Calu3 (cell line): ENCODE measurements at regions not wholly inside any gene's neighbourhood (a gene's known extent, or its start where the extent isn't known, plus 50 kb on each side); places are given as distances from the start of the nearest gene placed in this dataset.

Experiments used
- BruUV-seq: library from RNA; stranded (reverse); fragments of 400-500 nt; replicated peaks from 2 replicates; lab custom pipeline; 2021; lab: Mats Ljungman, UMichigan
- CTCF ChIA-PET: fragments of 300-600 bp; sonication (Branson Sonifier 250); formaldehyde crosslinking; loops from one replicate; lab custom pipeline; 2022; ENCODE audit warnings: antibody characterized with exemption; lab: Charles Lee
- DNase-seq: peaks from one replicate; pipeline ENCODE4 v3.0.0; 2022
- H3K27ac Mint-ChIP-seq: one replicate; pipeline ENCODE4 v1.8.0; 2022; ENCODE audit warnings: mixed read lengths; ENCODE audit not compliant: unreplicated experiment
- H3K27me3 Mint-ChIP-seq: one replicate; pipeline ENCODE4 v1.8.0; 2022; ENCODE audit warnings: mixed read lengths; ENCODE audit not compliant: unreplicated experiment
- H3K36me3 Mint-ChIP-seq: one replicate; pipeline ENCODE4 v1.8.0; 2022; ENCODE audit warnings: mild to moderate bottlenecking, moderate library complexity, mixed read lengths; ENCODE audit not compliant: insufficient read depth, unreplicated experiment
- H3K4me1 Mint-ChIP-seq: one replicate; pipeline ENCODE4 v1.8.0; 2022; ENCODE audit warnings: mild to moderate bottlenecking, low read depth, mixed read lengths; ENCODE audit not compliant: unreplicated experiment
- H3K4me3 Mint-ChIP-seq: one replicate; pipeline ENCODE4 v1.8.0; 2022; ENCODE audit warnings: mild to moderate bottlenecking, low read depth, moderate library complexity, mixed read lengths; ENCODE audit not compliant: unreplicated experiment
- H3K9me3 Mint-ChIP-seq: one replicate; pipeline ENCODE4 v1.8.0; 2022; ENCODE audit warnings: low read depth, mixed read lengths; ENCODE audit not compliant: unreplicated experiment
- CTCF ChIP-seq: fragments of 200-600 bp; IDR thresholded peaks from one replicate; pipeline ENCODE4 v1.8.0; 2022; ENCODE audit warnings: antibody characterized with exemption; ENCODE audit not compliant: unreplicated experiment
- intact Hi-C: fragments of 100-400 bp; cut with micrococcal nuclease; formaldehyde crosslinking; loops from one replicate; pipeline ENCODE4 v1.10.0; 2022; ENCODE audit not compliant: unreplicated experiment

DNA sequence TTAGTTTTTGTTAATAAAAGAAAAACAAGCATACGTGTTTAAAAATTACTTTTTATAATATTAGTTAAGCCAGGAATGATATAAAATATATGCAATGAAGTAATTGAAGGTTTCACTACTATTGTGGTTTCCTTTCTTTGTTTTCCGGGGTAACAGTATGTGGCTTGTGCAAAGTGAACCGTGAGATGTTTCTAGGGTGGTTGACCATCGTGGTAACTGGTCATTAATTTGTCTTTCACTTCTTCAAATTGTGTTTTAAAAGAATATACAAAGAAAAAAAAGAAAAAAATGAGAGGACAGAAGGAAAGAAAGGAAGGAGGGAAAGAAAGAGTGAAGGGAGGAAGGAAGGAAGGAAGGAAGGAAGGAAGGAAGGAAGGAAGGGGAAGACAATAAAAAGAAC is 330.1 kb upstream of the CPXCR1 start:
- Mint-ChIP-seq H3K36me3 (no peaks in the 10 kb centered on the region), H3K4me1 (no peaks in the 10 kb centered on the region), H3K27me3 (no peaks in the 10 kb centered on the region), H3K4me3 (no peak overlapping the region), H3K9me3 (no peaks in the 10 kb centered on the region), H3K27ac (no peak overlapping the region)
- intact Hi-C loops: no loop called here
- no TSS peak for BruUV-seq
- no peak for TF ChIP-seq CTCF
- CTCF ChIA-PET: no interaction called here
- no peak for DNase-seq

DNA sequence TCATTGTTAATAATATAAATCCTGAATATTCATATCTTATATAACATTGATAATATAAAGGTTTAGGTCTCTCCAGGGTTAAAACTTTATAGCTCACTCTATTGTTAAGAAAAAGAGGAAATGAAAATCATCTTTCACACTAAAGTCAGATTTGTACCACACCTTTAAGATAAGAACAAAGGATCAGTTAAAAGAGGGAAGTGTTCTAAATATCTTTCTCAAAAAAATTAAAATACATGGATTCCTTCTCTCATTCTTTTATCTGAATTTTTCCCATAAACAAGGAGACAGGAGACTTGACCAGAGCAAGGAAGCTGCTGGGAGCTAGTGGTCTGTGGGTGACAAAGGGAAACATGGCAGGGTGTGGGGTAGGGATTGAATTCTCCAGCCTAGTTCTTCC is 323.0 kb upstream of the CPXCR1 start:
- no peak for TF ChIP-seq CTCF
- no peak for DNase-seq
- no peak overlapping the region for H3K27ac Mint-ChIP-seq
- CTCF ChIA-PET: no interaction called here
- H3K27me3 Mint-ChIP-seq: no peaks in the 10 kb centered on the region
- H3K4me3 Mint-ChIP-seq: no peak overlapping the region
- BruUV-seq: no TSS peak
- peaks cover 2% of the 10 kb centered on the region for H3K9me3 Mint-ChIP-seq
- no peaks in the 10 kb centered on the region for H3K4me1 Mint-ChIP-seq
- intact Hi-C loops: no loop called here
- H3K36me3 Mint-ChIP-seq: no peaks in the 10 kb centered on the region

- Mint-ChIP-seq H3K27me3 (no peaks in the 10 kb centered on the region), H3K4me1 (no peaks in the 10 kb centered on the region), H3K4me3 (no peak overlapping the region), H3K36me3 (no peaks in the 10 kb centered on the region), H3K9me3 (peaks cover 2% of the 10 kb centered on the region), H3K27ac (no peak overlapping the region)
- no TSS peak for BruUV-seq
- TF ChIP-seq CTCF: no peak
- intact Hi-C loops: no loop called here
- no peak for DNase-seq
- CTCF ChIA-PET: interaction anchor here (0.6 kb wide), 1 partner anchor 12 kb away, joined by 3 read pairs; no protein-coding TSS in a partner anchor
Observed at GRCh38 chrX:88424541-88424940, 322.5 kb upstream of the CPXCR1 start.

DNA sequence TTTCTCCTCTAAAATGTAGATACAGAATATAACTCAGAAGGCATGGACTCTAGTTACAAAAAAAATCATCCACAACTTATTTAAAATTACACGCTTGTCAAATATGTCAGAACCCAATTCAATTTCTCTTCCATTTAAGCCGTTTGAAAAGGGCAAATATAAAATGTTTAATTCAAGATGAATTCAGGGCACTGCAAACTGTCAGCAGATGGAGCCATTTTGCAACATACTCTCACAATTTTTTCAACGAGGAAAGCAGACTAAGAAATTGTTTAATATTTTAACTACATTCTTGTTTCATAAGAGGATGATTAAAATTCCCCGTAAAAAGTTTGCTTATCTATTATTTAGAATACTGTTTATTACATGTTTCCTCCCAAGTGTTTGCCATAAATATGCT is 321.3 kb upstream of the CPXCR1 start:
- no peak overlapping the region for H3K4me3 Mint-ChIP-seq
- no peaks in the 10 kb centered on the region for H3K27me3 Mint-ChIP-seq
- peaks cover 2% of the 10 kb centered on the region for H3K9me3 Mint-ChIP-seq
- H3K36me3 Mint-ChIP-seq: no peaks in the 10 kb centered on the region
- no peak for TF ChIP-seq CTCF
- intact Hi-C loops: no loop called here
- DNase-seq: no peak
- CTCF ChIA-PET: no interaction called here
- H3K4me1 Mint-ChIP-seq: no peaks in the 10 kb centered on the region
- no TSS peak for BruUV-seq
- H3K27ac Mint-ChIP-seq: no peak overlapping the region
